Ascending aorta (tissue), 2 donors: ENCODE measurements at regions not wholly inside any gene's neighbourhood (a gene's known extent, or its start where the extent isn't known, plus 50 kb on each side); places are given as distances from the start of the nearest gene placed in this dataset.
"Not testable (repeated sequence)": the region's sequence is repeated elsewhere in the genome, so short reads cannot be mapped to it uniquely, and the experiment has no call there.

ENCODE experiments used
- DNase-seq, 2 donors: peaks; one replicate each; pipeline ENCODE4 v3.0.0-alpha.2; 2019; ENCODE audit warnings: low spot score in 2 of 2
- H3K27ac ChIP-seq, 2 donors: fragments of 200-600 bp; sonication (generic); one replicate each; pipeline ENCODE4 v1.5.1; 2016 to 2017; ENCODE audit warnings: mild to moderate bottlenecking in 1 of 2
- H3K27me3 ChIP-seq: fragments of 200-600 bp; sonication (generic); one replicate; pipeline ENCODE4 v1.5.1; 2017
- H3K36me3 ChIP-seq, 2 donors: fragments of 200-600 bp; sonication (generic); one replicate each; pipeline ENCODE4 v1.5.1; 2016
- H3K4me1 ChIP-seq, 2 donors: fragments of 200-600 bp; sonication (generic); one replicate each; pipeline ENCODE4 v1.5.1; 2016 to 2017; ENCODE audit warnings: mild to moderate bottlenecking in 1 of 2
- H3K4me3 ChIP-seq, 2 donors: fragments of 200-600 bp; sonication (generic); one replicate each; pipeline ENCODE4 v1.5.1; 2016 to 2017; ENCODE audit warnings: mild to moderate bottlenecking in 1 of 2
- H3K9me3 ChIP-seq, 2 donors: fragments of 200-600 bp; sonication (generic); one replicate each; pipeline ENCODE4 v1.5.1; 2016
- intact Hi-C: fragments of 100-400 bp; cut with DNase I; formaldehyde crosslinking; loops from one replicate; pipeline ENCODE4 v1.15.1; 2023
- TF ChIP-seq, protein P1 (sequence below), 3 experiments: fragments of 200-600 bp in 2 of 3; fragments of 450-650 bp in 1 of 3; sonication (generic) in 2 of 3; IDR thresholded peaks; one replicate each; pipeline ENCODE4 v1.5.1; 2016 to 2019; ENCODE audit warnings: antibody characterized with exemption in 3 of 3, mild to moderate bottlenecking in 1 of 3, moderate library complexity in 1 of 3

DNA sequence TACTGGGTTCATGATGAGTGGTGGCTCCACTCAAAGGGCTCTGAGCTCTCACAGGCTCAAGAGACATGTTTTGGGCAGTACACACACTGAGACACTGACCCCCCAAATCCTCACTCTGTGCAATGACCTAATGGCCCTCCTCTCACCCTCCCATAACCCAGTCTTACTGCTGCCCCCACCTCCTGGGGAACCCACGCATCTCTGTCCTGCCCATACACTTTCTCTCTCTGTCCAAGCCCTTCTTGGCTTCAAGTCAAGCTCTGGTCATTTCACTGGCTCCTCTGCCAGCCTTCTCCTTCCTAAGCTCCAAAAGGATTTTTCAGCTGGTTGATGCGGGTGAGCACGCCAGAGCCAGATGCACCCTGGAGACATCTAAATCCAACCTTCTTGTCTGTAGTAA, 187.9 kb upstream of the TSHZ3 start:
- TF ChIP-seq, protein P1, sequence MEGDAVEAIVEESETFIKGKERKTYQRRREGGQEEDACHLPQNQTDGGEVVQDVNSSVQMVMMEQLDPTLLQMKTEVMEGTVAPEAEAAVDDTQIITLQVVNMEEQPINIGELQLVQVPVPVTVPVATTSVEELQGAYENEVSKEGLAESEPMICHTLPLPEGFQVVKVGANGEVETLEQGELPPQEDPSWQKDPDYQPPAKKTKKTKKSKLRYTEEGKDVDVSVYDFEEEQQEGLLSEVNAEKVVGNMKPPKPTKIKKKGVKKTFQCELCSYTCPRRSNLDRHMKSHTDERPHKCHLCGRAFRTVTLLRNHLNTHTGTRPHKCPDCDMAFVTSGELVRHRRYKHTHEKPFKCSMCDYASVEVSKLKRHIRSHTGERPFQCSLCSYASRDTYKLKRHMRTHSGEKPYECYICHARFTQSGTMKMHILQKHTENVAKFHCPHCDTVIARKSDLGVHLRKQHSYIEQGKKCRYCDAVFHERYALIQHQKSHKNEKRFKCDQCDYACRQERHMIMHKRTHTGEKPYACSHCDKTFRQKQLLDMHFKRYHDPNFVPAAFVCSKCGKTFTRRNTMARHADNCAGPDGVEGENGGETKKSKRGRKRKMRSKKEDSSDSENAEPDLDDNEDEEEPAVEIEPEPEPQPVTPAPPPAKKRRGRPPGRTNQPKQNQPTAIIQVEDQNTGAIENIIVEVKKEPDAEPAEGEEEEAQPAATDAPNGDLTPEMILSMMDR (IDR thresholded peaks at IDR 0.05), result no peak
- Histone ChIP-seq H3K27me3 (no peaks in the 10 kb centered on the region), H3K4me1 (no peaks in the 10 kb centered on the region), H3K4me3 (no peak overlapping the region), H3K9me3 (no peaks in the 10 kb centered on the region), H3K27ac (no peak overlapping the region), H3K36me3 (no peaks in the 10 kb centered on the region)
- intact Hi-C loops, result no loop called here
- DNase-seq, result no peak

GRCh38 chr19:31537902-31538301, 188.7 kb upstream of the TSHZ3 start:
- H3K36me3 ChIP-seq, H3K4me3 ChIP-seq, intact Hi-C loops, H3K9me3 ChIP-seq, H3K27ac ChIP-seq, H3K4me1 ChIP-seq, DNase-seq, H3K27me3 ChIP-seq: not testable (repeated sequence)

- Histone ChIP-seq H3K9me3 (no peaks in the 10 kb centered on the region), H3K27me3 (no peaks in the 10 kb centered on the region), H3K27ac (no peak overlapping the region), H3K36me3 (no peaks in the 10 kb centered on the region), H3K4me3 (no peak overlapping the region), H3K4me1 (no peaks in the 10 kb centered on the region)
- intact Hi-C loops, result no loop called here
- TF ChIP-seq, protein P1 (IDR thresholded peaks at IDR 0.05), result no peak
- DNase-seq, result no peak
Measured at GRCh38 chr19:31538879-31539278, 189.6 kb upstream of the TSHZ3 start.

DNA sequence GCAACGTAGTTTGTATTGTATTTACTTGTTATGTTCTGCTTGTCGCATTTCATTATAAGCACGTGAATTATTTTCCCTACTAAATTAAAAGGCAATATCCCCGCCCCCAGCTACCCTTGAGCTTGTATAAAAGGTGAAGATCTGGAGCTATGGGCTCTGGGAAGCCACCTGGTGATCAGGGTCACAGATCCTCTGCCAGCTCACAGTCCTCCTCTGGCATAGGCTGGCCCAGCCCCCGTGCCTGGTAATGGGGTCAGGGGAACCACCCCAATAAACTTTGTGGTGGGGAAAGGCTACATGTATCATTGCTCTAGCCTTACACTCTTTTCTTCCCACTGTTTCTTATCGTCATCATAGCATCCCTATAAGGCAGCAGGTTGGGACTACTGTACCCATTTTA, 190.2 kb upstream of the TSHZ3 start:
- Histone ChIP-seq H3K9me3 (no peaks in the 10 kb centered on the region), H3K4me1 (no peaks in the 10 kb centered on the region), H3K27ac (no peak overlapping the region), H3K4me3 (no peak overlapping the region), H3K36me3 (no peaks in the 10 kb centered on the region), H3K27me3 (no peaks in the 10 kb centered on the region)
- DNase-seq, result no peak
- intact Hi-C loops, result no loop called here
- TF ChIP-seq, protein P1 (IDR thresholded peaks at IDR 0.05), result no peak

GRCh38 chr19:31541396-31541795, 192.2 kb upstream of the TSHZ3 start:
- Histone ChIP-seq H3K36me3 (no peaks in the 10 kb centered on the region), H3K9me3 (no peaks in the 10 kb centered on the region), H3K4me3 (no peak overlapping the region), H3K27me3 (no peaks in the 10 kb centered on the region), H3K27ac (no peak overlapping the region), H3K4me1 (no peaks in the 10 kb centered on the region)
- intact Hi-C loops, result no loop called here
- TF ChIP-seq, protein P1 (IDR thresholded peaks at IDR 0.05), result no peak
- no peak for DNase-seq

- H3K36me3 ChIP-seq, result no peaks in the 10 kb centered on the region
- DNase-seq, result no peak
- intact Hi-C loops, result no loop called here
- no peaks in the 10 kb centered on the region for H3K27me3 ChIP-seq
- TF ChIP-seq, protein P1 (IDR thresholded peaks at IDR 0.05), result no peak
- no peaks in the 10 kb centered on the region for H3K4me1 ChIP-seq
- H3K9me3 ChIP-seq, result no peaks in the 10 kb centered on the region
- H3K4me3 ChIP-seq, result no peak overlapping the region
- H3K27ac ChIP-seq, result no peak overlapping the region
Measured at GRCh38 chr19:31543456-31543855, 194.2 kb upstream of the TSHZ3 start.
